ENCODE measurements at regions not wholly inside any gene's neighbourhood (a gene's known extent, or its start where the extent isn't known, plus 50 kb on each side); places are given as distances from the start of the nearest gene placed in this dataset.
"Not testable (repeated sequence)": the region's sequence is repeated elsewhere in the genome, so short reads cannot be mapped to it uniquely, and the experiment has no call there.

DNA sequence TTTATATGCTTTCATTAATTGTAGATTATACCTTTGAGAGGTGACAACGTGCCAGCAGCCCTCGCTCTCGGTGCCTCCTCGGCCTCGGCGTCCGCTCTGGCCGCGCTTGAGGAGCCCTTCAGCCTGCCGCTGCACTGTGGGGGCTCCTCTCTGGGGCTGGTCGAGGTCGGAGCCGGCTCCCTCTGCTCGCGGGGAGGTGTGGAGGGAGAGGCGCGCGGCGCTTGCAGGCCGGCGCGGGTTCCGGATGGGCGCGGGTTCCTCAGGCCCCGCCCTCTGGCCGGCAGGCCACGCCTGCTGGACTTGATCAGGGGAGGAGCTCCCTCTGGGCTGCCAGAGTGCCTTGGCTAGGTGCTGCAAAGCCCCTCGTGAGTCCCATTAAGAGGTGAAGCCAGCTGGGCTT lies 321.1 kb upstream of the PCDH18 start:
- no peak for FAIRE-seq
- TF ChIP-seq, protein P1, sequence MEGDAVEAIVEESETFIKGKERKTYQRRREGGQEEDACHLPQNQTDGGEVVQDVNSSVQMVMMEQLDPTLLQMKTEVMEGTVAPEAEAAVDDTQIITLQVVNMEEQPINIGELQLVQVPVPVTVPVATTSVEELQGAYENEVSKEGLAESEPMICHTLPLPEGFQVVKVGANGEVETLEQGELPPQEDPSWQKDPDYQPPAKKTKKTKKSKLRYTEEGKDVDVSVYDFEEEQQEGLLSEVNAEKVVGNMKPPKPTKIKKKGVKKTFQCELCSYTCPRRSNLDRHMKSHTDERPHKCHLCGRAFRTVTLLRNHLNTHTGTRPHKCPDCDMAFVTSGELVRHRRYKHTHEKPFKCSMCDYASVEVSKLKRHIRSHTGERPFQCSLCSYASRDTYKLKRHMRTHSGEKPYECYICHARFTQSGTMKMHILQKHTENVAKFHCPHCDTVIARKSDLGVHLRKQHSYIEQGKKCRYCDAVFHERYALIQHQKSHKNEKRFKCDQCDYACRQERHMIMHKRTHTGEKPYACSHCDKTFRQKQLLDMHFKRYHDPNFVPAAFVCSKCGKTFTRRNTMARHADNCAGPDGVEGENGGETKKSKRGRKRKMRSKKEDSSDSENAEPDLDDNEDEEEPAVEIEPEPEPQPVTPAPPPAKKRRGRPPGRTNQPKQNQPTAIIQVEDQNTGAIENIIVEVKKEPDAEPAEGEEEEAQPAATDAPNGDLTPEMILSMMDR (IDR thresholded peaks at IDR 0.05; ENCODE audit: borderline replicate concordance, extremely low read depth, insufficient read depth) = no peak
- Histone ChIP-seq H3K27me3 (ENCODE audit: control insufficient read depth, insufficient read depth, low read length) (no peaks in the 10 kb centered on the region), H3K36me3 (ENCODE audit: control insufficient read depth in 2 of 3, insufficient read depth in 3 of 3, low read length in 3 of 3) (no peaks in the 10 kb centered on the region), H3K9ac (ENCODE audit: low read length in 3 of 3) (no peak overlapping the region), H3K27ac (ENCODE audit: low read depth in 2 of 2, low read length in 2 of 2) (no peak overlapping the region), H3K4me3 (ENCODE audit: low read length in 3 of 3) (no peak overlapping the region), H3K9me3 (ENCODE audit: control insufficient read depth in 2 of 3, insufficient read depth in 1 of 3, low read length in 3 of 3) (no peaks in the 10 kb centered on the region), H3K4me1 (ENCODE audit: control insufficient read depth in 2 of 3, insufficient read depth in 2 of 3, low read depth in 1 of 3, low read length in 3 of 3) (no peaks in the 10 kb centered on the region)
- intact Hi-C loops (cut with DNase I) = no loop called here
- DNase-seq = peak in 1 of 5 donors; percentile 59

DNA sequence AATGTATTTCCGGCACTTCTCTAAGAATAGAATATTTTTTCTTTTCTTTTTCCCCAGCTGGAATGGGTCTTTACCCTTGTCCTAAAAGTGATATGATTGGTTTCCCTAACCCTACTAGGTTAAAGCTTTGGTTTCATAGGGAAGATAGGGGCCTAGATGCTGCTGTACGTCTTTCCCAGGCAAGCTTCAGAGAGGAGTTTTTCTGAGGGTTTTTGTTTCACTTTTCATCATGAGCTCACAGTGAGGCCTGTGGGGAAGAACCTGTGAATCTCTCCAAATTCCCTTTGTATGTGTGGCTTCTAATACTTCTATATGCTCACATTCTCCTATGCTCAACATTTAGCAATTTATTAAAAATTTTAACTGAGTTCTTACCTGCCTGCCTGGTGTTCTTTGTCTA lies 320.0 kb upstream of the PCDH18 start:
- Histone ChIP-seq H3K36me3 (ENCODE audit: control insufficient read depth in 2 of 3, insufficient read depth in 3 of 3, low read length in 3 of 3) (no peaks in the 10 kb centered on the region), H3K4me3 (ENCODE audit: low read length in 3 of 3) (no peak overlapping the region), H3K4me1 (ENCODE audit: control insufficient read depth in 2 of 3, insufficient read depth in 2 of 3, low read depth in 1 of 3, low read length in 3 of 3) (no peaks in the 10 kb centered on the region), H3K27ac (ENCODE audit: low read depth in 2 of 2, low read length in 2 of 2) (no peak overlapping the region), H3K27me3 (ENCODE audit: control insufficient read depth, insufficient read depth, low read length) (no peaks in the 10 kb centered on the region), H3K9ac (ENCODE audit: low read length in 3 of 3) (no peak overlapping the region), H3K9me3 (ENCODE audit: control insufficient read depth in 2 of 3, insufficient read depth in 1 of 3, low read length in 3 of 3) (no peaks in the 10 kb centered on the region)
- DNase-seq (no peak), FAIRE-seq (no peak)
- TF ChIP-seq, protein P1 (IDR thresholded peaks at IDR 0.05; ENCODE audit: borderline replicate concordance, extremely low read depth, insufficient read depth) = no peak
- intact Hi-C loops (cut with DNase I) = no loop called here

DNA sequence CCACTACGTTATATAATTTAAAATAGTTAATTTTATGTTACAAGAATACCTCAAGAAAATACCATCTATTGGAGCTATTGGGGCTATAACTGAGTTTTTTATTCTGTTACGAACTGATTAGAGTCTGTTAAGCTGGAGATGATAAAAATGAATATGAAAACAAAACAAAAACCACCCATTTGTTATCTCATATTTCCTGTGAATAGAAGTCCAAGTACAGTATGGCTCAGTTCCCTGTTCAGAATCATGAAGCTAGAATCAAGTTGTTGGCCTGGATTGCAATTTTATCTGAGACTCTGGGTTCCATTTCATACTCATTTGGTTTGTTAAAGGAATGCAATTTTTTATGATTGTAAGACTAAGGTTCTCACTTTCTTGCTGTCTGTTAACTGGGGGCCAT lies 319.1 kb upstream of the PCDH18 start:
- Histone ChIP-seq H3K27me3 (ENCODE audit: control insufficient read depth, insufficient read depth, low read length) (no peaks in the 10 kb centered on the region), H3K36me3 (ENCODE audit: control insufficient read depth in 2 of 3, insufficient read depth in 3 of 3, low read length in 3 of 3) (no peaks in the 10 kb centered on the region), H3K9me3 (ENCODE audit: control insufficient read depth in 2 of 3, insufficient read depth in 1 of 3, low read length in 3 of 3) (no peaks in the 10 kb centered on the region), H3K4me3 (ENCODE audit: low read length in 3 of 3) (no peak overlapping the region), H3K4me1 (ENCODE audit: control insufficient read depth in 2 of 3, insufficient read depth in 2 of 3, low read depth in 1 of 3, low read length in 3 of 3) (no peaks in the 10 kb centered on the region), H3K27ac (ENCODE audit: low read depth in 2 of 2, low read length in 2 of 2) (no peak overlapping the region), H3K9ac (ENCODE audit: low read length in 3 of 3) (no peak overlapping the region)
- DNase-seq = no peak
- TF ChIP-seq, protein P1 (IDR thresholded peaks at IDR 0.05; ENCODE audit: borderline replicate concordance, extremely low read depth, insufficient read depth) = no peak
- intact Hi-C loops (cut with DNase I) = no loop called here
- no peak for FAIRE-seq

DNA sequence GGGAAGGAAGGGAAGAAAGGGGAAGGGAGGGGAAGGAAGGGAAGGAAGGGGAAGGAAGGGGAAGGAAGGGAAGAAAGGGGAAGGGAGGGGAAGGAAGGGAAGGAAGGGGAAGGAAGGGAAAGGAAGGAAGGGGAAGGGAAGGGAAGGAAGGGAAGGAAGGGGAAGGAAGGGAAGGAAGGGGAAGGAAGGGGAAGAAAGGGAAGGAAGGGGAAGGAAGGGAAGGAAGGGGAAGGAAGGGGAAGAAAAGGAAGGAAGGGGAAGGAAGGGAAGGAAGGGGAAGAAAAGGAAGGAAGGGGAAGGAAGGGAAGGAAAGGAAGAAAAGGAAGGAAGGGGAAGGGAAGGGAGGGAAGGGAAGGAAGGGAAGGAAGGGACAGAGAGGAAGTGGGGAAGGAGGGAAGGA lies 295.7 kb upstream of the PCDH18 start:
- intact Hi-C loops (cut with DNase I); H3K9me3 ChIP-seq (ENCODE audit: control insufficient read depth in 2 of 3, insufficient read depth in 1 of 3, low read length in 3 of 3); H3K36me3 ChIP-seq (ENCODE audit: control insufficient read depth in 2 of 3, insufficient read depth in 3 of 3, low read length in 3 of 3); H3K27ac ChIP-seq (ENCODE audit: low read depth in 2 of 2, low read length in 2 of 2); FAIRE-seq; H3K4me1 ChIP-seq (ENCODE audit: control insufficient read depth in 2 of 3, insufficient read depth in 2 of 3, low read depth in 1 of 3, low read length in 3 of 3); H3K27me3 ChIP-seq (ENCODE audit: control insufficient read depth, insufficient read depth, low read length); H3K4me3 ChIP-seq (ENCODE audit: low read length in 3 of 3); H3K9ac ChIP-seq (ENCODE audit: low read length in 3 of 3); DNase-seq: not testable (repeated sequence)

Measured in kidney (tissue), 13 donors.